ENCODE measurements at regions not wholly inside any gene's neighbourhood (a gene's known extent, or its start where the extent isn't known, plus 50 kb on each side); places are given as distances from the start of the nearest gene placed in this dataset.
"Not testable (repeated sequence)": the region's sequence is repeated elsewhere in the genome, so short reads cannot be mapped to it uniquely, and the experiment has no call there.

DNA sequence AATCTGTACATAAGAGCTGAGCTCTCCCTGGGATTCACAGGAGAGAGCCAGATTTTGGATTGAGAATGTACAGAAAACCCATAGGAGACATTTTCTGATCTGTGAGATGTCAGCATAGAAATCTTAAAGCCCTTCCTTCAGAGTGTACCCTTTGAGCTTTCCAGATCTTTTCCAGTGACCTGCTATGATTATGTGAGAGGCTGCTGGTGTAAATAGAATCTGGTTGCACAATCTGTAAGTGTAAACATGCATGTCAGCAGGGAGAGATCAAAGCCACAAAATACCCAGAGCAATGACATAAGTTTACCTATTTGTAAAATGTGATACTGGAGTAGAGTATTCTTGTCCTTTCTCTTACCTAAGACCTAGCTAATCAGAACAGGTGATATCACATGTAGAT is 471.9 kb downstream of the FOXD4L5 start:
- not testable (repeated sequence) for DNase-seq

- DNase-seq = not testable (repeated sequence)
Observed at GRCh38 chr9:64778667-64779066, 506.3 kb downstream of the FOXD4L5 start.

DNA sequence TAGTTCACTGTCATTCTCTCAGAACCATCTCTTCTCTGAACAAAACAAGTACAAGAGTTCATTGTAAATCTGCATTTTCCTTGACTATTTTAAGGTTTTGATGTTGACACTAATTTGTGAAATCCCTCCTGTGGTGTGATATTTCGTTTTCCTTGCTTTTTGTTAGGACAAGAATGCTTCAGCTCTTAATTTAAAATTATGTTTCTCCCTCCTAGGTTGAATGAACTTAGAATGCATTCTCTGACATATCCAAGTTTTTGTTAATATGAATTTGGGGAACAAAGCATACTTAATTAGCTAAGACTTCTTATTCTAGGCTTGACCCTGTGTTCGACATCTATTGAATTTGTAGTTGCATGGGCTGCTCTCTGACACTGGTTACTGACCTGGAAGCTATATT is 508.7 kb downstream of the FOXD4L5 start:
- DNase-seq = not testable (repeated sequence)

- DNase-seq = peak; percentile 34
Observed at GRCh38 chr9:64774813-64775793, 509.9 kb downstream of the FOXD4L5 start.

- DNase-seq = peak; percentile 15
Observed at GRCh38 chr9:64774004-64774812, 510.8 kb downstream of the FOXD4L5 start.

- peak; percentile 16 for DNase-seq
Observed at GRCh38 chr9:64773491-64773931, 511.5 kb downstream of the FOXD4L5 start.

GRCh38 chr9:64772751-64773331 is 512.2 kb downstream of the FOXD4L5 start:
- peak; percentile 13 for DNase-seq

GRCh38 chr9:64772123-64772736 is 512.8 kb downstream of the FOXD4L5 start:
- DNase-seq = peak; percentile 15

All from activated CD8-positive, alpha-beta memory T cell treated with anti-CD3 and anti-CD28 coated beads, Interleukin-2, amount 50 U/mL, for 4 hours (primary cell).